Epithelial cell of esophagus (primary cell): ENCODE measurements at regions not wholly inside any gene's neighbourhood (a gene's known extent, or its start where the extent isn't known, plus 50 kb on each side); places are given as distances from the start of the nearest gene placed in this dataset.
"Not testable (repeated sequence)": the region's sequence is repeated elsewhere in the genome, so short reads cannot be mapped to it uniquely, and the experiment has no call there.

Experiments
- DNase-seq: peaks from one replicate; pipeline ENCODE4 v3.0.0; 2010; ENCODE audit warnings: low read depth
- H3K4me3 ChIP-seq: 2 replicates; pipeline ENCODE4 v1.5.1; 2011; ENCODE audit warnings: mild to moderate bottlenecking, low read length, control low read depth
- TF ChIP-seq, protein P1 (sequence below): IDR thresholded peaks from 2 replicates; pipeline ENCODE4 v1.5.1; 2011; ENCODE audit warnings: low read depth, mild to moderate bottlenecking, low read length, control low read depth, inconsistent platforms; ENCODE audit not compliant: insufficient read depth; ENCODE audit errors: missing control alignments

DNA sequence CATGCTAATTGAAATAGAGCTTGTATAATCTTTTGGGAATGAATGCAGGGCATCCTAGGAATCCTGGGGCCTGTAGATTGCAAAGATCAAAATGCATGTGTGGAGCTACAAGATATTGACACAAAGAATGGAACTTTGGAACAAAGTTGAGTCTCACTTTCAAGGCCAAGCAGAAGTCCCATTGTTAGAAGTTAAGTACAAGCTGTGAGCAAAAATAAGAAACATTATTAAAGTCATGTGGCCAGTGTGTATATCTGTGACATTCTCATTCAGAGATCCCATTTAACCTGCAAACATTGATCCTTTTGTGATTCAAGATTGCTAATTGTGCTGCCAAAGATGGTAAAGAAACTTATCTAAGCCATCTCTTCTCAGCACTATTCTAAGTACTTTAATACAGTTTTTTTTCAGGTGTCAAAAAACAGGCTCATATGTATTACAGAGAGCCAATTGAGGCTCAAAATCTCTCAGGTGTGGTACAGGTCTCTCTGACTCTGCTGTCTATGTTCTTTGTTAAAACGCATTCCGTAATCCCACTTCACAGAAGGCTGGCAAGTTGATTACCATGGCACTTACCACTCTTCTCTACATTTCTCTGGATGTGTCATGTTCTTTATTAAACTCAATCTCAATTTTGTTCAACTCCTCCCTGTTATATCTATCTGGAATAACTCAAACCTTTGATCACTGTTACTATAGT, 704.4 kb upstream of the NEGR1 start:
- DNase-seq, result no peak
- no peak overlapping the region for H3K4me3 ChIP-seq
- TF ChIP-seq, protein P1, sequence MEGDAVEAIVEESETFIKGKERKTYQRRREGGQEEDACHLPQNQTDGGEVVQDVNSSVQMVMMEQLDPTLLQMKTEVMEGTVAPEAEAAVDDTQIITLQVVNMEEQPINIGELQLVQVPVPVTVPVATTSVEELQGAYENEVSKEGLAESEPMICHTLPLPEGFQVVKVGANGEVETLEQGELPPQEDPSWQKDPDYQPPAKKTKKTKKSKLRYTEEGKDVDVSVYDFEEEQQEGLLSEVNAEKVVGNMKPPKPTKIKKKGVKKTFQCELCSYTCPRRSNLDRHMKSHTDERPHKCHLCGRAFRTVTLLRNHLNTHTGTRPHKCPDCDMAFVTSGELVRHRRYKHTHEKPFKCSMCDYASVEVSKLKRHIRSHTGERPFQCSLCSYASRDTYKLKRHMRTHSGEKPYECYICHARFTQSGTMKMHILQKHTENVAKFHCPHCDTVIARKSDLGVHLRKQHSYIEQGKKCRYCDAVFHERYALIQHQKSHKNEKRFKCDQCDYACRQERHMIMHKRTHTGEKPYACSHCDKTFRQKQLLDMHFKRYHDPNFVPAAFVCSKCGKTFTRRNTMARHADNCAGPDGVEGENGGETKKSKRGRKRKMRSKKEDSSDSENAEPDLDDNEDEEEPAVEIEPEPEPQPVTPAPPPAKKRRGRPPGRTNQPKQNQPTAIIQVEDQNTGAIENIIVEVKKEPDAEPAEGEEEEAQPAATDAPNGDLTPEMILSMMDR, result no peak

DNA sequence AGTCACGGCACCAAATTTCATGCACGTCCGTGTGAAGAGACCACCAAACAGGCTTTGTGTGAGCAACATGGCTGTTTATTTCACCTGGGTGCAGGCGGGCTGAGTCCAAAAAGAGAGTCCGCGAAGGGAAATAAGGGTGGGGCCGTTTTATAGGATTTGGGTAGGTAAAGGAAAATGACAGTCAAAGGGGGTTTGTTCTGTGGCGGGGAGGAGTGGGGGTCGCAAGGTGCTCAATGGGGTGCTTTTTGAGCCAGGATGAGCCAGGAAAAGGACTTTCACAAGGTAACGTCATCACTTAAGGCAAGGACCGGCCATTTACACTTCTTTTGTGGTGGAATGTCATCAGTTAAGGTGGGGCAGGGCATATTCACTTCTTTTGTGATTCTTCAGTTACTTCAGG, 702.7 kb upstream of the NEGR1 start:
- not testable (repeated sequence) for H3K4me3 ChIP-seq, DNase-seq

DNA sequence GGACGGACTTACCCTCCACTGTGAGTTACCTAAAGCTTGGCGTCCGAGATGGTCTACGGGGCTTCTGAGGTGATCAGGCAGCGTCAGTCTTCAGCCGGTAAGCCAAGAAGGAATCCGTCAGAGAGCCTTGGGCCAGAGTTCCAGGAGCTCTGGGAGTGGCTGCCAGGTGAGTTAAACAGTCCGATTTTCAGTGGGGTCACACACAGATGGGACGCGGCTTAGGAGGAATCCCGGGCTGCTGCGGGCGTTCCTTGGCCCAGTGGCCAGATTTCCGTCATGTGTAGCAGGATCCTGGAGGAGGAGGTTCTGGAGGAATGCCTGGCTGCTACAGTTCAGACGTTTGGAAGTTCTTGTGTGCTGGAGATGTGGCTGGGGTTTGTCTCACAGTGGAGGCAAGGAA, 700.7 kb upstream of the NEGR1 start:
- H3K4me3 ChIP-seq, DNase-seq: not testable (repeated sequence)

DNA sequence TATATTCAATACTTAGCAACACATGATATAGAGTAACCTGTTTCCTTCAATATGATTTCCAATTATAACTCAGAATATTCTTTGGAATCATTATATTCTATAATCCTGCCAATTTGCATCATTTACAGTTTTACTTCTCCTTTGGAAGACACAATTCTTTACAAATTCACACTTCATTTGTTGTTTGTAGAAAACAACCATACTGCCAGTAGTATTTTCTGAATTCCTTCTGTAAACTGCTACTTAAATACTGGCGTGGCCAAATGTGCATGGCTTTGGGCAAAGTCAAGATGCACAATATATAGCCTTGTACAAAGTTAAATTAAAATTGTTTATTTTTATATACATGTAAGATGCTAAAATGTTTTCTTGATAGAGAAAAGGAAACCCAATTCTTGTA, 687.1 kb upstream of the NEGR1 start:
- TF ChIP-seq, protein P1, result no peak
- no peak for DNase-seq
- H3K4me3 ChIP-seq, result no peak overlapping the region

DNA sequence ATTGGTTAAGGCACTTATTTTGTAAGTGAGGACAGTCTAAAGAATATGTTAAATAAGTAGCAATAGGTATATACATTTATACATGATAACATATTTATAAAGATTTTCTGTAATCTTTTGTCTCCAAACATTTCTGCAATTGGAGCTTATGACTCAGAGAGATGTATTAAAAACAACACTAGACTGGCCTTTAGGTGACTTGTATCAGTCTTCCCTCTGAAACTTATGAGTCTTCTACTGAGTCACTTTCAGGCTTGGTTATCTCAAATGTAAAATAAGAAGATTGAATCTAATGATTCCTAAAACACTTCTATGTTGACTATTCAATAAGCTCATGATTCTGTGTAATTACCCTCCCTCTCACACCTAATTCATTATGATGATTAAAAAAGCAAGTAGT, 672.6 kb upstream of the NEGR1 start:
- peak; percentile 9 for DNase-seq
- TF ChIP-seq, protein P1, result no peak
- H3K4me3 ChIP-seq, result no peak overlapping the region

DNA sequence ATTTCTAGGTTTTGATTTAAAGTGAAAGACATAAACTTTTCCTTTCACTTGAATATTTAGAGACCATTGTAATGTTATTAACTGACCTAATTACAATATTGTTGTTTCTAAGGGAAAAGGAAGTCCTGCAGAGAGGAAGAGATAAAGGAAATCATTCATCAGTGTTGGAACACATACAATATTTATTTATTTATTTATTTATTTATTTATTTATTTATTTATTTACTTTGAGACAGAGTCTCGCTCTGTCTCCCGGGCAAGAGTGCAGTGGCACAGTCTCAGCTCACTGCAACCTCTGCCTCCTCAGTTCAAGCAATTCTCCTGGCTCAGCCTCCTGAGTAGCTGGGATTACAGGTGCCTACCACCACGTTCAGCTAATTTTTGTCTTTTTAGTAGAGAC, 668.6 kb upstream of the NEGR1 start:
- not testable (repeated sequence) for DNase-seq

DNA sequence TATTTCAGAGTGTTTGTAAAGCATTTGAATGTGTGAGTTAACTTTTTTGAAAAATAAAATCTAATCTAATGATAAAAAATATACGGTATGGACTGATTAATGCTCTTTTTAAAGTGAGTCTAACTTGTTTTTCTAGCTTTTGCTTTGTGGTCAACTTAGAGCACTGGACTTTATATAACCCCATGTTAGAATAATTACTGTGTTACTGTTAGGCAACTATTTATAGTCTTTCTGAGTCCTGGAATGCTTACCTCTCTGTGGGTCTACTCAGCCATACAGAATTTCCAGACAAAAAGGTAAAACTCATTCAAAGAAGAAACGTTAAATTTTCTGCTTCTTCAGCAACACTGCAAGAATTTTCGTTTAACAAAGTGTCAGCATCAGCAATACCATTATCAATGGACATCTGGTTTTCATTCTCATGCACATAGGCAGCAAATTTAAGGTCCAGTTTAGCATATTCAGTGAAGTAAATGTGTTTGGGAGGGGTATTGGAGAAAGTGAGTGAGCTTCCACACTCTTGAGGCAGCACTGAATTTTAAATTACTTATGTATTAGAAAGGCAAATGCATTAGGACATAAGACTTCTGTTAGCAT, 664.7 kb upstream of the NEGR1 start:
- DNase-seq, result no peak
- no peak overlapping the region for H3K4me3 ChIP-seq
- TF ChIP-seq, protein P1, result no peak

More for the DNA sequence above, 668.6 kb upstream of the NEGR1 start:
- not testable (repeated sequence) for H3K4me3 ChIP-seq

DNA sequence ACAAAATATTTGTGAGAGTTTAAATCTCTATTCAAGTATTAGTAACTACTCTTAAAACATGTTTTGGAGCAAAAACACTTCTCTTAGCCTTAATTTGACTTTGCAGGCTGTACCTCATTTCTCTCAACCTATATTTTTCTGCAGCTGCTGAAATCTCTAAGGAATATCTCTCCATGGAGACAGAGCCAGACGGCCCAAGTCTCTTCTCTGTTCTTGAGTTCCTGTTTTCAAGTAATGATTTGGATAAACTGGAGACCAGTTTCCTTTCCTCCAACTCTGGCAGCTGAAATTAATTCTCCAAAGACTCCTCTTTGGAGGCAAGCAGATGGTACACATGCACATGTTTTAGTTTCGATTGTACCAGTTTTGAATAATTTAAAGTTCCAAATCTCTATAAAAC, 659.7 kb upstream of the NEGR1 start:
- DNase-seq, result no peak
- H3K4me3 ChIP-seq, result no peak overlapping the region
- TF ChIP-seq, protein P1, result no peak
